Gastroesophageal sphincter (tissue), 4 donors: ENCODE measurements at regions not wholly inside any gene's neighbourhood (a gene's known extent, or its start where the extent isn't known, plus 50 kb on each side); places are given as distances from the start of the nearest gene placed in this dataset.

Experiments used
- ATAC-seq: fragments of 150-250 bp; one replicate; pipeline ENCODE4 v1.9.1; 2016; ENCODE audit warnings: mild to moderate bottlenecking, moderate library complexity
- H3K27ac ChIP-seq, 4 donors: fragments of 200-600 bp; sonication (generic) in 3 of 4; 1 replicate in 3 of 4; 2 replicates in 1 of 4; pipeline ENCODE4 v1.5.1; 2016 to 2019
- H3K27me3 ChIP-seq: fragments of 200-600 bp; sonication (generic); one replicate; pipeline ENCODE4 v1.5.1; 2019
- H3K36me3 ChIP-seq, 2 donors: fragments of 200-600 bp; sonication (generic); one replicate each; pipeline ENCODE4 v1.5.1; 2019; ENCODE audit warnings: control low read depth in 1 of 2
- H3K4me1 ChIP-seq, 3 donors: fragments of 200-600 bp; sonication (generic); 1 replicate in 2 of 3; 2 replicates in 1 of 3; pipeline ENCODE4 v1.5.1; 2016 to 2019; ENCODE audit warnings: control low read depth in 2 of 3
- H3K4me3 ChIP-seq, 2 donors: fragments of 200-600 bp; sonication (generic); one replicate each; pipeline ENCODE4 v1.5.1; 2019; ENCODE audit warnings: mild to moderate bottlenecking in 1 of 2, moderate library complexity in 1 of 2
- H3K9me3 ChIP-seq, 3 donors: fragments of 200-600 bp; sonication (generic); one replicate each; pipeline ENCODE4 v1.5.1; 2017 to 2019; ENCODE audit warnings: control low read depth in 2 of 3
- CTCF ChIP-seq, 4 experiments: fragments of 200-600 bp in 2 of 4; fragments of 450-650 bp in 2 of 4; sonication (generic) in 1 of 4; IDR thresholded peaks; one replicate each; pipeline ENCODE4 v1.5.1; 2017 to 2019; ENCODE audit warnings: antibody characterized with exemption in 4 of 4, mild to moderate bottlenecking in 2 of 4, moderate library complexity in 2 of 4
- EP300 ChIP-seq: sonication (generic); formaldehyde crosslinking; IDR thresholded peaks from one replicate; pipeline ENCODE4 v1.6.1; 2017; ENCODE audit warnings: antibody characterized with exemption, mild to moderate bottlenecking
- POLR2A ChIP-seq, 2 donors: fragments of 450-650 bp; IDR thresholded peaks; one replicate each; pipeline ENCODE4 v1.6.1; 2017; ENCODE audit warnings: antibody characterized with exemption in 2 of 2, mild to moderate bottlenecking in 2 of 2, moderate library complexity in 1 of 2
- POLR2AphosphoS5 ChIP-seq: sonication (generic); formaldehyde crosslinking; IDR thresholded peaks from one replicate; pipeline ENCODE4 v1.6.1; 2017; ENCODE audit warnings: antibody characterized with exemption
- WGBS, 2 donors: methylation state at CpG; one replicate each; pipeline ENCODE4 v1.1.5; 2018; ENCODE audit warnings: low coverage in 1 of 2; 5-methylcytosine and 5-hydroxymethylcytosine counted together

GRCh38 chr14:29030970-29031369 is 264.4 kb downstream of the FOXG1 start:
- Histone ChIP-seq H3K4me3 (no peak overlapping the region), H3K27ac (no peak overlapping the region), H3K36me3 (no peaks in the 10 kb centered on the region), H3K27me3 (no peaks in the 10 kb centered on the region), H3K9me3 (peaks cover 0 to 7% (median 0%) of the 10 kb centered on the region in 3 donors), H3K4me1 (no peaks in the 10 kb centered on the region)
- ATAC-seq: no peak
- 59 to 91% methylated on average over 2 of the region's 2 CpGs for WGBS, 2 donors
- TF ChIP-seq POLR2A (IDR thresholded peaks at IDR 0.05): no peak

DNA sequence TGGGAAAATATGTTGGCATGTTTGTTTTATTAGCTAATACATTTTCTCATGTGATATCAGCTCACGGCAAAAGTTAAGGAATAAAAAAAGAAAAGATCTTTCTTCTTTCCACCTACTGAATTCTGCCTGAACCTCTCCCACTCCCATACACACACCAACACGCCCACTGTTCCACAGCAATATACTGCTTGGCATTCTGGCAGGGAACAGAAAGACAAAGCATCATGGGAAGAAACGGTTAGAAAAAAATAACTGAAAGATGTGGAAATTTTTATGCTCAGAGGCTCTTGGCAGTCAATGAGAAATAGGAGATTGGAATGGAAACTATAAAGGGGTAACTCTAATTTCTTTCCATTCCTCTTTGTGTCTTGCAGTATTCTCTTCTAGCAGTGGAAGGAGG is 268.5 kb downstream of the FOXG1 start:
- 46 to 64% methylated on average over 3 of the region's 3 CpGs for WGBS, 2 donors
- no peaks in the 10 kb centered on the region for H3K36me3 ChIP-seq
- no peaks in the 10 kb centered on the region for H3K9me3 ChIP-seq
- no peaks in the 10 kb centered on the region for H3K4me1 ChIP-seq
- H3K27ac ChIP-seq: no peak overlapping the region
- no peak for ATAC-seq
- TF ChIP-seq EP300: no peak
- TF ChIP-seq POLR2AphosphoS5: no peak
- no peak for TF ChIP-seq CTCF (IDR thresholded peaks at IDR 0.05)
- TF ChIP-seq POLR2A (IDR thresholded peaks at IDR 0.05): no peak
- no peak overlapping the region for H3K4me3 ChIP-seq
- no peaks in the 10 kb centered on the region for H3K27me3 ChIP-seq

DNA sequence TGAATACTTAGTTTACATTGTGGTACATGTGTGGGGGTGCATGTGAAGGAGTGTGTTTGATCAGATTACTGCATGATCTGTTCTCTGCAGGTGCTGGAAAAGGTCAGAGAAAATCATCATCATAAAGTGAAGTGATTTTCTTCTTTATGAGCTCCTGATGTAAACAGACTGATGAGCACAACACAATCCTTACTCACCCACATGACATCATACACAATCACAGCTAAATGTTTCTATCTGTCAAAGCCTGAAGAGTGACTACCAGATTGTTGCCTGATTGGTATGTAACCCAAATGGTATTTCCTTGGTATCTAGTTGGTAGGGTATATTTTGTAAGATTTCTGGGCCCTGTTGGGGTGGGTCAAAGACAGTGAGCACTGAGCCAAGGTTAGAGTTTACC is 270.8 kb downstream of the FOXG1 start:
- Histone ChIP-seq H3K4me1 (no peaks in the 10 kb centered on the region), H3K27me3 (no peaks in the 10 kb centered on the region), H3K4me3 (no peak overlapping the region), H3K9me3 (no peaks in the 10 kb centered on the region), H3K27ac (no peak overlapping the region), H3K36me3 (no peaks in the 10 kb centered on the region)
- TF ChIP-seq POLR2A (IDR thresholded peaks at IDR 0.05) (no peak), POLR2AphosphoS5 (no peak), EP300 (no peak), CTCF (IDR thresholded peaks at IDR 0.05) (no peak)
- no peak for ATAC-seq

DNA sequence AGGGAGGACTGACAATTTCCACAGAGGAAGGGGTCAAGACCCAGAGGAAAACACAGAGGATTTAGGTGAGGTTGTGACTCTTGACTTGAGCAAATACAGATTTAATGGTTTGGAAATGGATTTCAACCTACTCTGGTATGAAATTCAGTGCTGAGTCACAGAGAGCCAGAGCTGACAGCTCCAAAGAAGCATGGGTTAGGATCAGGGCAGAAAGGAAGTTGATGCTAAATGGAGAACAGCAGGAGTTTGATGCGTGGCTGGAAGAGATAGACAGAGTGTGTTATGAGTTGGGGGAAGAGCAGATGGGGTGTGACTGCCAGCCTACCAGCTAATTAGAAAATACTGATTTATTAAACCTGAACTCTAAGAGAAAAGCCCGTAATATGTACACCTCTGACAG is 272.6 kb downstream of the FOXG1 start:
- no peaks in the 10 kb centered on the region for H3K27me3 ChIP-seq
- no peaks in the 10 kb centered on the region for H3K9me3 ChIP-seq
- TF ChIP-seq POLR2A (IDR thresholded peaks at IDR 0.05) (no peak), POLR2AphosphoS5 (no peak), CTCF (IDR thresholded peaks at IDR 0.05) (no peak), EP300 (no peak)
- 77 to 85% methylated on average over 1 to 2 of the region's 2 CpGs for WGBS, 2 donors
- H3K4me3 ChIP-seq: no peak overlapping the region
- H3K4me1 ChIP-seq: no peaks in the 10 kb centered on the region
- no peaks in the 10 kb centered on the region for H3K36me3 ChIP-seq
- no peak overlapping the region for H3K27ac ChIP-seq
- ATAC-seq: no peak

GRCh38 chr14:29042551-29042950 is 276.0 kb downstream of the FOXG1 start:
- no peak for TF ChIP-seq CTCF (IDR thresholded peaks at IDR 0.05)
- TF ChIP-seq POLR2A (IDR thresholded peaks at IDR 0.05): no peak
- TF ChIP-seq EP300: no peak
- TF ChIP-seq POLR2AphosphoS5: no peak
- WGBS, 2 donors: 33 to 52% methylated on average over 1 to 2 of the region's 2 CpGs
- H3K4me3 ChIP-seq: no peak overlapping the region
- H3K27me3 ChIP-seq: no peaks in the 10 kb centered on the region
- no peaks in the 10 kb centered on the region for H3K36me3 ChIP-seq
- no peak for ATAC-seq
- H3K27ac ChIP-seq: no peak overlapping the region
- H3K9me3 ChIP-seq: no peaks in the 10 kb centered on the region
- H3K4me1 ChIP-seq: no peaks in the 10 kb centered on the region

- no peaks in the 10 kb centered on the region for H3K36me3 ChIP-seq
- no peak for ATAC-seq
- WGBS, 2 donors: 82 to 94% methylated on average over 2 of the region's 2 CpGs
- no peaks in the 10 kb centered on the region for H3K27me3 ChIP-seq
- H3K4me3 ChIP-seq: no peak overlapping the region
- no peak for TF ChIP-seq POLR2AphosphoS5
- H3K27ac ChIP-seq: no peak overlapping the region
- H3K9me3 ChIP-seq: no peaks in the 10 kb centered on the region
- no peaks in the 10 kb centered on the region for H3K4me1 ChIP-seq
Measured at GRCh38 chr14:29043737-29044136, 277.1 kb downstream of the FOXG1 start.
